ENCODE measurements at regions not wholly inside any gene's neighbourhood (a gene's known extent, or its start where the extent isn't known, plus 50 kb on each side); places are given as distances from the start of the nearest gene placed in this dataset.

DNA sequence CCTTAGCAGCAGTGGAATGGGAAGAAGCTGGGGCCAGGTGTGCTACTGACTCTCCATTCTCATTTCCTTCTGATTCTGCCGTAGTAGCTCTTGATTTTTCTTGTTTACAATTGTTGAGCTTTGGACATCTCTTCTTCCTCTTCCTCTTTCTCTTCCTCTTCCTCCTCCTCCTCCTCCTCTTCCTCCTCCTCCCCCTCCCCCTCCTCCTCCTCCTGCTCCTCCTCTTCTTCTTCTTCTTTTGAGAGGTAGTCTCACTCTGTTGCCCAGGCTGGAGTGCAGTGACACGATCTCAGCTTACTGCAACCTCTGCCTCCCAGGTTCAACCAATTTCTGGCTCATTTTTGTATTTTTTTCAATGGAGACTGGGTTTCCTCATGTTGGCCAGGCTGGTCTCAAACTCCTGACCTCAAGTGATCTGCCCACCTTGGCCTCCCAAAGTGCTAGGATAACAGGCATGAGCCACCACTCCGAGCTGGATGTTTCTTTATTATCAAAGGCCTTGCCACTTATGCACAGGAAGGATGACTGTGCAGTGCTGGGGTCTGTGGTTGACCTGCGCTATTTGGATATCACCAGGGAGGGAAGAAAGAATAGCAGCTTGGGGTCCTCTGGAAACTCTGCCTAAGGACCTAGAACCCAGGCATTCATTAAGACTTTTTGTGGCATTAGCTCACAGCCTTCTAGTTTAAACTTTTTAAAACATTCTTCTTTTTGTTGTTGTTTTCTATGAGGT lies 127.8 kb upstream of the KCNJ16 start:
- TF ChIP-seq, protein P1, sequence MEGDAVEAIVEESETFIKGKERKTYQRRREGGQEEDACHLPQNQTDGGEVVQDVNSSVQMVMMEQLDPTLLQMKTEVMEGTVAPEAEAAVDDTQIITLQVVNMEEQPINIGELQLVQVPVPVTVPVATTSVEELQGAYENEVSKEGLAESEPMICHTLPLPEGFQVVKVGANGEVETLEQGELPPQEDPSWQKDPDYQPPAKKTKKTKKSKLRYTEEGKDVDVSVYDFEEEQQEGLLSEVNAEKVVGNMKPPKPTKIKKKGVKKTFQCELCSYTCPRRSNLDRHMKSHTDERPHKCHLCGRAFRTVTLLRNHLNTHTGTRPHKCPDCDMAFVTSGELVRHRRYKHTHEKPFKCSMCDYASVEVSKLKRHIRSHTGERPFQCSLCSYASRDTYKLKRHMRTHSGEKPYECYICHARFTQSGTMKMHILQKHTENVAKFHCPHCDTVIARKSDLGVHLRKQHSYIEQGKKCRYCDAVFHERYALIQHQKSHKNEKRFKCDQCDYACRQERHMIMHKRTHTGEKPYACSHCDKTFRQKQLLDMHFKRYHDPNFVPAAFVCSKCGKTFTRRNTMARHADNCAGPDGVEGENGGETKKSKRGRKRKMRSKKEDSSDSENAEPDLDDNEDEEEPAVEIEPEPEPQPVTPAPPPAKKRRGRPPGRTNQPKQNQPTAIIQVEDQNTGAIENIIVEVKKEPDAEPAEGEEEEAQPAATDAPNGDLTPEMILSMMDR (IDR thresholded peaks at IDR 0.05 in 4 of 5, conservative IDR thresholded peaks at IDR 0.05 in 1 of 5), result no peak
- TF ChIP-seq POLR2A (IDR thresholded peaks at IDR 0.05), result no peak
